ENCODE measurements at regions not wholly inside any gene's neighbourhood (a gene's known extent, or its start where the extent isn't known, plus 50 kb on each side); places are given as distances from the start of the nearest gene placed in this dataset.

GRCh38 chr11:69348414-69349235 lies 54.7 kb downstream of the MYEOV start:
- DNase-seq, result no peak
- no peak for ATAC-seq
- intact Hi-C loops (cut with micrococcal nuclease), result no loop called here

DNA sequence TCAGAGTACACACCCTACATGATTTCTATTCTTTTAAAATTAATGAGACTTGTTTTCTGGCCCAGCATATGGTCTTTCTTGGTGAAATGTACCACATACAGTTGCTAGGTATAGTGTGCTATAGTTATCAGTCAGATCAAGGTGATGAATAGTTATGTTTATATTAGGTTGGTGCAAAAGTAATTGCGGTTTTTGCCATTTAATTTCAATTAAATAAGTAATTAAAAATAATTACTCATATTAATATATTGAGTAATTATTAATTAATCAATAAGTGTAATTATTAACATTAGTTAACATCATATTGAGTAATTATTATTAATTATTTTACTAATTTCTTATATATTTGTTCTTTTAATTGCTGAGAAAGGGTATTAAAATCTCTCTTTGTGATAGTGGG lies 56.1 kb downstream of the MYEOV start:
- ATAC-seq (no peak), DNase-seq (no peak)
- intact Hi-C loops (cut with micrococcal nuclease), result no loop called here

GRCh38 chr11:69350596-69350995 lies 56.6 kb downstream of the MYEOV start:
- ATAC-seq (no peak), DNase-seq (no peak)
- intact Hi-C loops (cut with micrococcal nuclease), result no loop called here

DNA sequence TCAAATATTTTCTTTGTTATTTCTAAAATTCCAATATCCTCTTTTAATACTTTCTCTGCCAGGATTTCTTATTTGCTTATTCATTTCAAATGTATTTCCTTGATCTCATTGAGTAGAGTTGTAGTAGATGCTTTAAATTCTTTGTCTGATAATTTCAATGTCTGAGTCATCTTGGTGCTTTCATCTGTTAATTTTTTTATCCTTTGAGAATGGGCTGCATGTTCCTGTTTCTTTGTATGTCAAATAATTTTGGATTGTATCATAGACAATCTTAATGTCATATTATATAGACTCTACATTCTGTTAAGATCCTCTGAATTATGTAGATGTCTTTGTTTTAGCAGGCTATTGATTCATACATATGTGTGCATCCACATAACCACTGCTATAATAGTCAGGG lies 57.5 kb downstream of the MYEOV start:
- DNase-seq (no peak), ATAC-seq (no peak)
- intact Hi-C loops (cut with micrococcal nuclease), result no loop called here

DNA sequence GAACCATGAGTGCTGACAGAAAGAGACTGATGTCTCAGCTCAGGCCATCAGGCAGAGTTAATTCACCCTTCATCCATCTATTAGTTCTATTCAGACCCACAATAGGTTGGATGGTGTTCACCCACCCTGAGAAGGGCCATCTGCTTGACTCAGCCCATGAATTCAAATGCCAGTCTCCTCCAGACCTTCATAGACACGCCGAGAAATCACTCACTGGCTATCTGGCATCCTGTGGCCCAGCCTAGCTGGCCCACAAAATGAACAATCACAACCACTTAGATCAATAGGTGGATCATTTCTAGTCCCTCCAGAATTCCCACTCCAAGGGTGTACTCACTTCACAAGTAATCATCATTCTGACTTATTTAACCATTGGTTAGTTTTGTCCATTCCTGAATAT lies 58.2 kb downstream of the MYEOV start:
- no peak for ATAC-seq
- no peak for DNase-seq
- intact Hi-C loops (cut with micrococcal nuclease), result no loop called here

DNA sequence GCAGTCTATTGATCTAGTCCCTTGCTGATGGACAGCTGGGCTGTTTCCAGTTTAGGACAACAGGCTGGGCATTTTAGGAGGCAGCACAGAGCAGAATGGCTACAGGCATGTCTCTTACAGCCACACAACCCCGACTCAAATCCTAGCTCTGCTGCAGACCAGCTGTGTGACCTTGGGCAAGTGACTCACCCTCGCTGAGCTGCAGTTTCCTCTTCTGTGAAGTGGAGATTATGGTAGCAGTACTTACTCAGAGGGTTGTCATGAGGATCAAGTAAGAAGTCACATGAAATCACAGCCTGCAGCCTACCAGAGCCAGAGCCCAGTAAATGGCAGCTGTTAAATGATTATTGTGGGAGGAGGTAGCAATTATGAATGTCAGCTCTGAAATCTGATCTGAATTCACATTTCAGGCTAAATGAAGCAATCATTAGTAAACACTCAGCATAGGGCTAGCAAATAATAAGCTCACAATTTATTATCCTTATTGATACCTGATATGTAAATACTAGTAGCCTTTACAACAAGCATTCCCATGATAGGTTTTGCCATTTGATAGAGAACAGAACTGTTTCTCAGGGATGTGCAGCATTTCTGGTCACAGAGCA lies 58.9 kb downstream of the MYEOV start:
- ATAC-seq (no peak), DNase-seq (no peak)

DNA sequence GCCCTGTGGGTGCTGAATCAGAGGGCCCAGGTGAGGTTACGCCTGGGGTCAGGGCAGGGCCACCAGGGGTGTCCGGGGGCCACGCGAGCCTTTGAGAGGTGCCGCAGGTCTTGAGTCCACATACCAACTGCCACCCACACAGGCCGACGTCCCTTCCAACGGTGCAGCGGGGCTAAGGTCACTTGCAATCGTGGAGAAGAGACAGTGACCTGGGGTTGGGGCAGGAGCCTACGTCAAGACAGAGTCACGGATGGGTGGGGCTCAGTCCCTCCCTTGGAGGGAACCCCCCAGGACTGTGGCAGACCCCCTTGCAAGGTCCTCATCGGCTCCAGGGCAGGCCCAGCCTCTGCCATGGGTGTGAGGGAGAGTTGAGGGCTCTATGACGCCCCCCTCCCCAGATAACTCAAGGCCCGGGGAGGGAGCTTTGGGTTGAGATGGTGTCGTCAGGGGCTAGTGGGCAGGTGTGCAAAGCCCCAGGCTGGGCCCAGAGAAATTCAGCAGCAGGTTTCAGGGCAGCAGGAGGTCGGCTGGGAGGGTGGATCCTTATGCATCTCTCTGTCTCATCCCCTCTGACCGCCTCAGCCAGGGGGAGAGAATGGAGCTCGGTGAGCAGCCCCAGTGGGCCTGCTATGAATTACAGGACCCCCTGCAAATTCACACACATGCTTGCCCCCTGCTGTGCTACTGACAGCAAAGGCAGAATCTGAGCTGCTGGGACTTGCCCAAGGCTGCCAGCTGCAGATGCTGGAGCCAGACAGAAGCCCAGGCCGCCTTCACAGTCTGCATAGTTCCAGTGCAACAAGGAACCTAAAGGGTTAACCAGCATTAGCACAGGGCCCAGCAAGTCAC lies 60.0 kb downstream of the MYEOV start:
- ATAC-seq, result no peak
- DNase-seq, result no peak
- intact Hi-C loops (cut with micrococcal nuclease), result no loop called here

More for the DNA sequence above, 58.9 kb downstream of the MYEOV start:
- intact Hi-C loops (cut with micrococcal nuclease), result no loop called here

- ATAC-seq, result no peak
- DNase-seq, result no peak
- intact Hi-C loops (cut with micrococcal nuclease), result no loop called here
Observed at GRCh38 chr11:69354545-69354897, 60.6 kb downstream of the MYEOV start.

DNA sequence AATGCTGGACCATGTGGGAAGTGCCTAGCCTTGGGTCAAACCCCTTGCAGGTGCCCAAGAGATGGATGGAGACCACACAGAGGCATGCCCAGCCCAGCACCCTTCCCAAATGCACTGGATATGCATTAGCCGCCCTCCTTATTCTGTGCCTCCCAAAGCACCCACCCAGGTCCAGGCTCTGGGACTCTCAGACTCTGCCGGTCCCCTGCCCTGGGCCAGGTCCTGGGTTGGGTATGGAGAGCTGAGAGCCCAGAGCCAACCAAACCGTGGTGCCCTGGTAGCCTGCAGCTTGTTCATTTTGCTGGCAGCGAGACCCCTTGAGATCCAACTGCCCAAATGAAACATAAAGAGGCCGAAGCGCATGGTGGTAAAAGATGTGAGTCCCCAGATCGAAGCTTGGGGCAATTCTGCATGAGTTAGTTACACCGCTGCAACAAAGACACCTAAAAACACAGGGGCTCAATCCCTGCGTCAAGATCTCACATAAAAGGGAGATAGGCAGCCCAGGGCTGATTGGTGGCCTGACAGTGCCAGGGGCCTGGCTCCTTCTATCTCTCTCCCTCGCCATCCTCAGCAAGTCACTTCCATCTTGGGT lies 61.5 kb downstream of the MYEOV start:
- peak; percentile 18 for DNase-seq
- no peak for ATAC-seq
- intact Hi-C loops (cut with micrococcal nuclease), result no loop called here

DNA sequence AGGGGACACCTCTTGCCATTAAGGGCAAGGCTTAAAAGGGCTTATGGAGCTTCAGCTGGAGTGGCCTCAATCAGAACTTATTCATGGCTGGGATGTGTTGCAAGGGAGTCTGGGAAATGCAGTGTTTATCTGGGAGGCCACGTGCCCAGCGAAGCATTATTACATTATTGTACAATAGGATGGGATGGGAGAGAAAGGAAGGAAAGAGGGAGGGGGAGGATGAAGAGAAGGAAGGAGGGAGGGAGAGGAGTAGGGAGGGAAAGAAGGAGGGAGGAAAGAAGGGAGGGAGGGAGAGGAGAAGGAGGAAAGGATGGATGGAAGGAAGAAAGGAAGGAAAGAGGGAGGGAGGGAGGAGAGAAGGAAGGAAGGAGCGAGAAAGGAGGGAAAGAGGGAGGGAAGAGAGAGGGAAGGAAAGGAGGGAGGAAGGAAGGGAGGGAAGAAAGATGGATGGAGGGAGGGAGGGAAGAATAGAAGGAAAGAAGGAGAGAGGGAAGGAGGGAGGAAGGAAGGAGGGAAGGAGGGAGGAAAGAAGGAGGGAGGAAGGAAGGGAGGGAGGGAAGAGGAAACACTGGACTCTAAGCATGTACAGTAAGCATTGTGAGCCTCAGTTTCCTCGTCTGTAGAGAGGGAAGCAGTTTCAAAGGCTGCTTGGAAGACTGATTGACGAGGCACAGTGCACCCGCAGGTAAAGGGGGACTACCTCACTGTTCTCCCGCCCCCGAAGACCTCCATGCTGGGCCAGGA lies 62.2 kb downstream of the MYEOV start:
- DNase-seq, result no peak
- no peak for ATAC-seq
- intact Hi-C loops (cut with micrococcal nuclease), result no loop called here

- peak; percentile 16 for DNase-seq
- no peak for ATAC-seq
- intact Hi-C loops (cut with micrococcal nuclease), result no loop called here
Observed at GRCh38 chr11:69356703-69357457, 62.9 kb downstream of the MYEOV start.

GRCh38 chr11:69357458-69358397 lies 63.8 kb downstream of the MYEOV start:
- DNase-seq, result peak; percentile 25
- intact Hi-C loops (cut with micrococcal nuclease), result no loop called here
- ATAC-seq, result no peak

- DNase-seq, result peak; percentile 14
- ATAC-seq, result no peak
- intact Hi-C loops (cut with micrococcal nuclease), result no loop called here
Observed at GRCh38 chr11:69358398-69359020, 64.6 kb downstream of the MYEOV start.

DNA sequence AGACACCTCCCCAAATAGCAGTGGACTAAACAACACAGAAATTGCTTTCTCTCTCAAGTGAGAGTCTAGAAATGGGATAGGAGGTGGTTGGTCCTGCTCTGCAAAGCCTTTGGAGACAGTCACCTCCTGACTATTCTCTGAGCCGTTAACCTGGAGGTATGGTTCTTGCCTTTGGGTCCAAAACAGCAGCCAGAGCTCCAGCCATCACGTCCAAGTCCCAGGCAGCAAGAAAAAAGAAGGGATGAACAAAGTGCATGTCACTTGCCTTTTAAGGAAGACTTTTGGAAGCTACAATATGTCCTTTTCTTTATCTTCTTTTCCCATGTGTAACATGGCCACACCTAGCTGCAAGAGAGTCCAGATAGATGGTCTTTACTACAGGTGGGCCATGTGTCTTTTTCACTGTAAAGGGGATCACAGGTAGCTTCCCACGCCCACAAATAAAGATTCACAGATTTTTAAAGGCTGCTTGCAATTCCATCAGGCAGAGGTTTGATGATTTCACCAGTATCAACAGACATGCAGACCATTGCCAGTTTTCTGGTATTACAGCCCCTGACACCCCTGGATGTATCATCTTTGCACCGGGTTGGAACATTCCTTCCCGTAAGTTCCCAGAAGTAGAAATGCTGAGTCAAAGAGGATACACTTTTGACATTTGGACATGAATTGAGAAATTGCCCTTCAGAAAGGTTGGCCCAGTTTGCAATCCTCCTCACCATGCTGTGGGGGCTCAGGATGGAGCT lies 66.0 kb downstream of the MYEOV start:
- intact Hi-C loops (cut with micrococcal nuclease), result no loop called here
- no peak for ATAC-seq
- DNase-seq, result no peak

GRCh38 chr11:69360606-69361005 lies 66.7 kb downstream of the MYEOV start:
- ATAC-seq (no peak), DNase-seq (no peak)
- intact Hi-C loops (cut with micrococcal nuclease), result no loop called here

- DNase-seq (no peak), ATAC-seq (no peak)
- intact Hi-C loops (cut with micrococcal nuclease), result no loop called here
Observed at GRCh38 chr11:69361048-69361447, 67.1 kb downstream of the MYEOV start.
